Sigmoid colon (tissue), 4 donors: ENCODE measurements at regions not wholly inside any gene's neighbourhood (a gene's known extent, or its start where the extent isn't known, plus 50 kb on each side); places are given as distances from the start of the nearest gene placed in this dataset.
"Not testable (repeated sequence)": the region's sequence is repeated elsewhere in the genome, so short reads cannot be mapped to it uniquely, and the experiment has no call there.

Experiments used
- CTCF ChIP-seq, 4 experiments: fragments of 450-650 bp in 3 of 4; fragments of 200-600 bp in 1 of 4; IDR thresholded peaks; one replicate each; pipeline ENCODE4 v1.5.1; 2016 to 2019; ENCODE audit warnings: antibody characterized with exemption in 4 of 4, mild to moderate bottlenecking in 3 of 4, moderate library complexity in 2 of 4
- POLR2AphosphoS5 ChIP-seq, 4 donors: sonication (generic); formaldehyde crosslinking; IDR thresholded peaks; one replicate each; pipeline ENCODE4 v1.6.1; 2017; ENCODE audit warnings: antibody characterized with exemption in 4 of 4

- not testable (repeated sequence) for TF ChIP-seq POLR2AphosphoS5, CTCF (IDR thresholded peaks at IDR 0.05)
These were observed 888.8 kb downstream of the RPS29 start for GRCh38 chr14:48697362-48697761.
